Right lobe of liver (tissue), 4 donors: ENCODE measurements at regions not wholly inside any gene's neighbourhood (a gene's known extent, or its start where the extent isn't known, plus 50 kb on each side); places are given as distances from the start of the nearest gene placed in this dataset.

Experiments
- CTCF ChIP-seq, 4 donors: fragments of 200-600 bp in 3 of 4; fragments of 450-650 bp in 1 of 4; IDR thresholded peaks; one replicate each; pipeline versions ENCODE4 v1.5.1 to v1.8.0; 2016 to 2022; ENCODE audit warnings: antibody characterized with exemption in 4 of 4, mild to moderate bottlenecking in 2 of 4
- POLR2A ChIP-seq: fragments of 450-650 bp; IDR thresholded peaks from one replicate; pipeline ENCODE4 v1.6.1; 2017; ENCODE audit warnings: antibody characterized with exemption, mild to moderate bottlenecking
- donor health status: DM: no; HTN: no; CAD: no.
- donor health status: DM: no; HTN: no; CAD: no.
- donor health status: DM: no; HTN: yes; CAD: no.

- TF ChIP-seq POLR2A (no peak), CTCF (IDR thresholded peaks at IDR 0.05) (no peak)
These were observed 87.0 kb upstream of the ZC3H11B start for GRCh38 chr1:219699870-219700269.
